Body of pancreas (tissue), 4 donors: ENCODE measurements at regions not wholly inside any gene's neighbourhood (a gene's known extent, or its start where the extent isn't known, plus 50 kb on each side); places are given as distances from the start of the nearest gene placed in this dataset.

Experiments used
- CTCF ChIP-seq, 7 experiments: fragments of 450-650 bp in 4 of 7; fragments of 200-600 bp in 3 of 7; sonication (generic) in 3 of 7; IDR thresholded peaks; one replicate each; pipeline ENCODE4 v1.5.1; 2016 to 2019; ENCODE audit warnings: antibody characterized with exemption in 7 of 7
- POLR2A ChIP-seq, 3 donors: fragments of 450-650 bp; IDR thresholded peaks; one replicate each; pipeline ENCODE4 v1.6.1; 2016; ENCODE audit warnings: antibody characterized with exemption in 3 of 3, mild to moderate bottlenecking in 2 of 3

- TF ChIP-seq CTCF (IDR thresholded peaks at IDR 0.05) (no peak), POLR2A (IDR thresholded peaks at IDR 0.05) (no peak)
Observed at GRCh38 chr6:62391358-62391757, 105.3 kb upstream of the KHDRBS2 start.
